ENCODE measurements at regions not wholly inside any gene's neighbourhood (a gene's known extent, or its start where the extent isn't known, plus 50 kb on each side); places are given as distances from the start of the nearest gene placed in this dataset.

DNA sequence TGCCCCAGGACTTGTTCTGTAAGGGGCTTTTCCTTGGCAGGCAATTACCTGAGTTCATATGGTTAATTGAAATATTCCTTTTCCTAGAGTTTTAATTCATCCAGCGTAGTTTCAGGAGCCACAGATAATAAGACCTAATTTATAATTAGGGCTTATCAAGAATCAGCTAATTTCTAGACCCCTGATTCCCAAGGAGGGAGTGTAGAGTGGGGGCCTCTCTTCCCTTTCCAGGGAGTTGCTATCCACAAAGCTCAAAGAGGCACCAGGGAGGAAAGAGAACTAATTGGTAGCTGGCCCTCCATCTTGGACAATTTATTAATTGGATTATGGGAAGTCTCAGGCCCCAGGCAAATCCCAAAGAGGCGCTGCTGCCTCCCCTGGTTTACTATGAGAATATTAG, 75.8 kb upstream of the ZNF618 start:
- no peak for DNase-seq (ENCODE audit: low read depth)
- TF ChIP-seq, protein P1, sequence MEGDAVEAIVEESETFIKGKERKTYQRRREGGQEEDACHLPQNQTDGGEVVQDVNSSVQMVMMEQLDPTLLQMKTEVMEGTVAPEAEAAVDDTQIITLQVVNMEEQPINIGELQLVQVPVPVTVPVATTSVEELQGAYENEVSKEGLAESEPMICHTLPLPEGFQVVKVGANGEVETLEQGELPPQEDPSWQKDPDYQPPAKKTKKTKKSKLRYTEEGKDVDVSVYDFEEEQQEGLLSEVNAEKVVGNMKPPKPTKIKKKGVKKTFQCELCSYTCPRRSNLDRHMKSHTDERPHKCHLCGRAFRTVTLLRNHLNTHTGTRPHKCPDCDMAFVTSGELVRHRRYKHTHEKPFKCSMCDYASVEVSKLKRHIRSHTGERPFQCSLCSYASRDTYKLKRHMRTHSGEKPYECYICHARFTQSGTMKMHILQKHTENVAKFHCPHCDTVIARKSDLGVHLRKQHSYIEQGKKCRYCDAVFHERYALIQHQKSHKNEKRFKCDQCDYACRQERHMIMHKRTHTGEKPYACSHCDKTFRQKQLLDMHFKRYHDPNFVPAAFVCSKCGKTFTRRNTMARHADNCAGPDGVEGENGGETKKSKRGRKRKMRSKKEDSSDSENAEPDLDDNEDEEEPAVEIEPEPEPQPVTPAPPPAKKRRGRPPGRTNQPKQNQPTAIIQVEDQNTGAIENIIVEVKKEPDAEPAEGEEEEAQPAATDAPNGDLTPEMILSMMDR (IDR thresholded peaks at IDR 0.05; ENCODE audit: insufficient read depth, low read depth, low read length, missing control alignments), result no peak
- H3K4me3 ChIP-seq (ENCODE audit: low read length), result no peak overlapping the region

DNA sequence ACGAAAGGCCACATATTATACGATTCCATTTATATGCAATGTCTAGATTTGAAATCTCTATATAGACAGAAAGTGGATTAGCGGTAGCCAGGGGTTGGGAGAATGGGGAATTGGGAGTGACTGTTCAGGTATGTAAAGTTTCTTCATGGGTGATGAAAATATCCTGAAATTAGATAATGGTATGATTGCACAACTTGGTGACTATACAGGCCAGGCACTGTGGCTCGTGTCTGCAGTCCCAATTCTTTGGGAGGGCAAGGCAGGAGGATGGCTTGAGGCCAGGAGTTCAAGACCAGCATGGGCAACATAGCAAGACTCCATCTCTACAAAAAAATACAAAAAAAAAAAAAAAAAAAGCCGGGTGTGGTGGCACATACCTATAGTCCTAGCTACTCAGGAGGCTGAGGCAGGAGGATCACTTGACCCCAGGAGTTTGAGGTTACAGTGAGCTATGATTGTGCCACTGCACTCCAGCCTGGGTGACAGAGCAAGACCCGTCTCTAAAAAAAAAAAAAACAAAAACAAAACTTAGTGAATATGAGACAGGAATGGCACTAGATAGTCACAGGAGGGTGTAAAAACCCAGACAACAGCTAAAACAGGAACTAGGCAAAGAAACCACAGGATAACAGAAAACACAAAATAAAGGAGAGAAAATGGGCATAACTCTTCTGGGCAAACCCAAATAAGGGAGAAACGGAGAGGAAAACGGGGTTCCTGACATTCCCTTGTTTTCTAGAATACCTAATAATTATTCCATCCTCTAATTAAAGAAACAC, 72.1 kb upstream of the ZNF618 start:
- DNase-seq (ENCODE audit: low read depth), result peak; percentile 56
- no peak overlapping the region for H3K4me3 ChIP-seq (ENCODE audit: low read length)
- TF ChIP-seq, protein P1 (IDR thresholded peaks at IDR 0.05; ENCODE audit: insufficient read depth, low read depth, low read length, missing control alignments), result no peak

DNA sequence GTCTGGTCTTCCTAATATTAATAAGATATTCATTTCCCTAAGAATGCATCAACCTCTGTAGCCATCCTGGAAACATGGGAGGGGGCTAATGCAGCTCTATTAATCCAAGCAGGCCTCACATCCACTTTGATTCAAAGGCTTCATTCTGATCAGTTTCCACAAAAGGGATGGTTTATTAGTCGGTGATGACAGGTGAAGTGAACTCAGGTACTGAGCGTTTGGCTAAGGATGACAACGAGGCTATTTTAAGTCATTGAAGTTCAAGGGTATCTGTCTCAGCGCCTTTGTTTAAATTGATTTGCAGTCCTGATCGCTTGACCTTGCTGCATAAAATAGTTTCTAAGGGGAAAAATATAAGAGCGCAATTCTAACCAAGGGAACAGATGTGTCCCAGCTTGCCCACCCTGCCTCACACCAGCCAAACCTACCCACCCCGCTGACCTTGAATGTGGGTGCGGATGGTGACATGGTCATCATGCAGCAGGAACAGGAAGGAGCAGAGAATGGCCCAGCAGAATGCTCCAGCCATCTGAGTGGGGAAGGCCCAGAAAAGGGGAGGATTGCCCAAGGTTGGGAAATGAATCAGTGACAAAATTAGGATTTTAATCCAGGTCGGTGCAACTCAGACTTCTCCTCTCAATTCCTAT, 70.5 kb upstream of the ZNF618 start:
- TF ChIP-seq, protein P1 (IDR thresholded peaks at IDR 0.05; ENCODE audit: insufficient read depth, low read depth, low read length, missing control alignments), result no peak
- DNase-seq (ENCODE audit: low read depth), result no peak
- no peak overlapping the region for H3K4me3 ChIP-seq (ENCODE audit: low read length)

DNA sequence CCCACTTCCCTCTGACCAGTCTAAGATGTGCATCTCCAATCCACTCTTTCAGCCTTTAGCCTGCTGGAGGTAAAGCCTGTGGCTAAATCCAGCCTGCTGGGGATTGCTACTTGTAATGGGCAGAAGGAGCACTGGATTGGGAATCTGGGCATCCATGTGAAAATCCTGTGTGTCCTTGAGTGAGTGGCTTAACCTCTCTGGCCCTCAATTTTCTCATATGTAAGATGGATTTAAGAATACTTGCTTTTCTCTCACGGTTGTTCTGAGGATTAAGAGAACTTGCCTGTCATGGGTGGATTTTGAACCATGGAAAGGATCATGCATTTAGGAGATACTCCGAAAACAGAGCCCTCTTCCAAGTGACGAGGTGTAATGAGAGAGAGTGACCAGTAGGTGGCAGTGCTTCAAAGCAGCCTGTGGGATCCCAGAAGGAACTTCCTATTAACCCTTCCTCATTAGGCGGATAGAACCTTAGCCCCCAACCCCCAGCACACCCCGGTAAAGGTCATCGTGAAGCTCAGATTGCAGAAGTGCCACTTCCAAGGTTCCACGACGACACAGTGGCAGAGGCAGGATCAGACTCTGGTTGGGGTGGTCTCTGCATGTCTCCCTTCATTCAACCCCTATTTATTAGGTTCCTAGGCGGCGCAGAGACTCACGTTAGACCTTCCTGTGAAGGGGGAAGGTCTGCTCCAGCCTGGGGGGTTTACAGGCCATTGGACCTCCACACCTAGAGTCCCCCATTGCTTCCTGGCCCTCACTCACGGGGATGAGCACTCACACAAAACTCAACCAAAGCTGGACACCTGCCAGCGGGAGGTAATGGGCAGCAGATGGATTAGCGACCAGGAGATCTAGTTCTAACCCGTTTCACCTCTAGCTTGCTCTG, 68.7 kb upstream of the ZNF618 start:
- H3K4me3 ChIP-seq (ENCODE audit: low read length), result no peak overlapping the region
- DNase-seq (ENCODE audit: low read depth), result peak; percentile 63
- TF ChIP-seq, protein P1 (IDR thresholded peaks at IDR 0.05; ENCODE audit: insufficient read depth, low read depth, low read length, missing control alignments), result peak; percentile 95

DNA sequence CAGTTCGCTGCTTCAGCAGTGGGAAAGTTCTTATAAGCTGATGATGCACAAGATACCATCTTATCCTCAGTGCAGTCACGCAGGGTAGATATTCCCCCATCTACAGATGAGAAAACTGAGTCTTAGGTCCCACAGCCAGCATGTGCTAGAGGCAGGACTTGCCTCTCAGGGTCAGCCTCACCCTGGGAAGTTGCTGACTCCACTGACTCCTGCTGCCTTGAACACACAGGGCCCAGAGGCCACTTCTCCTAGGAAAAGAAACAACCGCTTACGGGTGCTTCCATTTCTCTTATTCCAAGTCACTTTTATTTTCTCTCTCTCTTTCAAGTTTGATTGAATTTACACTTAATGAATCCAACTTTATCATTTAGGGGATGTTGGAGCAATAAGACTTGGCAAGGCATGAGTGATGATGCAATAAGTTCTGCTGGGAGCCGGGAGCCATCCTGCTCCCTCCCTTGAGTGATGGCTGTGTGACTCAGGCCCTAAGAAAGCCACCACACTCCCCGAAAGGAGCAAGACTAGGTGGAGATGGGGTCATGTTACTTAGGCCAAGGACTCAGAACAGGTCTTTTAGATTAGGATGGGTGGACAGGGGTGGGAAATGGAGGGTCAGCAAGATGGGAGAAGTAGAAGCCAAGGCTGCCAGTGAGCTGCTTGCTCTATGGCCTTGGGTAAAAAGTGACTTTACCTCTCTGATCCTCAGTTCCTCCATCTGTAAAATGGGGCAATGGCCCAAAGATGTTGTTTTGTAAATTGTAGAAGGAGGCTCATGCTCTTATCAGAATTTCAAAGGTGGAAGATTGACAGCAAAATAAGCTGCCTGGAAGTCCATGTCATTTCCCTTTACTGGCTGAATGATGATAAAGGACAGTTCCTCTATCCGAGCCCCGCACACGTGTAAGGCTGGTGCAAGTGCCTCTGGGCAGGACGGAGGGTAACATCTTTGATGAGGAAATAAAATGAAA, 67.4 kb upstream of the ZNF618 start:
- peak; percentile 89 for DNase-seq (ENCODE audit: low read depth)
- TF ChIP-seq, protein P1 (IDR thresholded peaks at IDR 0.05; ENCODE audit: insufficient read depth, low read depth, low read length, missing control alignments), result no peak
- no peak overlapping the region for H3K4me3 ChIP-seq (ENCODE audit: low read length)

DNA sequence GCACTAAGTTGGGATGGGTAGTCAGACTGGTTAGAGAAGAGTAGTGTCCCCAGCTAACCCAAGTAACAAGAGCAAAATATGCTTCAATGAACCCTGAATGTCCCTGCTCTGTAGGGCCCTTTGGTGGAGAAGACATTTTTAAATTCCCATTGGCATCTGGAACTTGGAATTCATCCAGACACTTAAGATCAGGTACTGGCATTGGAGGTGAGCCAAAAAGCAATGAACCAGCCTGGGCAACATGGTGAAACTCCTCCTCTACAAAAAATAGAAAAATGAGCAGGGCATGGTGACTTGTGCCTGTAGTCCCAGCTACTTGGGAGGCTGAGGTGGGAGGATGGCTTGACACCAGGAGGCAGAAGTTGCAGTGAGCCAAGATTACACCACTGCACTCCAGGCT, 58.9 kb upstream of the ZNF618 start:
- TF ChIP-seq, protein P1 (IDR thresholded peaks at IDR 0.05; ENCODE audit: insufficient read depth, low read depth, low read length, missing control alignments), result no peak
- H3K4me3 ChIP-seq (ENCODE audit: low read length), result no peak overlapping the region
- no peak for DNase-seq (ENCODE audit: low read depth)

Measured in epithelial cell of esophagus (primary cell).